ENCODE measurements at regions not wholly inside any gene's neighbourhood (a gene's known extent, or its start where the extent isn't known, plus 50 kb on each side); places are given as distances from the start of the nearest gene placed in this dataset.

DNA sequence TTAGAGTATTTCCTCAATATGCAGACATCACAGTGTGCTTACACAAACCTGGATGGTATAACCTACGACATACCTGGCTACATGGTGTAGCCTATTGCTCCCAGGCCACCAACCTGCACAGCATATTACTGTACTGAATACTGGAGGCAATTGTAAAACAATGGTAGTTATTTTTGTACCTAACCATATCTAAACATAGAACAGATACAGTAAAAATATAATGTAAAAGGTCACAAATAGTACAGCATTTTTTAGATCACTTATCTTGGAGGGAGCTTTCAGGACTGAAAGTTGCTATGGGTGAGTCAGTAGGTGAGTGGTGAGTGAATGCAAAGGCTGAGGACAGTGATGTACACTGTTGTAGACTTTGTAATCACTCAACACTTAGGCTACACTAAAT lies 492.3 kb downstream of the MRPL39 start:
- H3K4me1 ChIP-seq (ENCODE audit: low read depth, poor library complexity, severe bottlenecking): no peaks in the 10 kb centered on the region
- no peak overlapping the region for H3K27ac ChIP-seq
- no peak overlapping the region for H2AFZ ChIP-seq (ENCODE audit: low read depth)
- H3K36me3 ChIP-seq (ENCODE audit: insufficient read depth): no peaks in the 10 kb centered on the region
- H3K4me2 ChIP-seq: no peak overlapping the region
- no peaks in the 10 kb centered on the region for H3K27me3 ChIP-seq (ENCODE audit: insufficient read depth, low read depth)
- no peaks in the 10 kb centered on the region for H4K20me1 ChIP-seq (ENCODE audit: insufficient read depth)
- TF ChIP-seq, protein P1, sequence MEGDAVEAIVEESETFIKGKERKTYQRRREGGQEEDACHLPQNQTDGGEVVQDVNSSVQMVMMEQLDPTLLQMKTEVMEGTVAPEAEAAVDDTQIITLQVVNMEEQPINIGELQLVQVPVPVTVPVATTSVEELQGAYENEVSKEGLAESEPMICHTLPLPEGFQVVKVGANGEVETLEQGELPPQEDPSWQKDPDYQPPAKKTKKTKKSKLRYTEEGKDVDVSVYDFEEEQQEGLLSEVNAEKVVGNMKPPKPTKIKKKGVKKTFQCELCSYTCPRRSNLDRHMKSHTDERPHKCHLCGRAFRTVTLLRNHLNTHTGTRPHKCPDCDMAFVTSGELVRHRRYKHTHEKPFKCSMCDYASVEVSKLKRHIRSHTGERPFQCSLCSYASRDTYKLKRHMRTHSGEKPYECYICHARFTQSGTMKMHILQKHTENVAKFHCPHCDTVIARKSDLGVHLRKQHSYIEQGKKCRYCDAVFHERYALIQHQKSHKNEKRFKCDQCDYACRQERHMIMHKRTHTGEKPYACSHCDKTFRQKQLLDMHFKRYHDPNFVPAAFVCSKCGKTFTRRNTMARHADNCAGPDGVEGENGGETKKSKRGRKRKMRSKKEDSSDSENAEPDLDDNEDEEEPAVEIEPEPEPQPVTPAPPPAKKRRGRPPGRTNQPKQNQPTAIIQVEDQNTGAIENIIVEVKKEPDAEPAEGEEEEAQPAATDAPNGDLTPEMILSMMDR (conservative IDR thresholded peaks at IDR 0.05; ENCODE audit: low read depth, low read length): no peak
- H3K9ac ChIP-seq: no peak overlapping the region
- no peaks in the 10 kb centered on the region for H3K79me2 ChIP-seq (ENCODE audit: insufficient read depth, low read depth)
- no peak overlapping the region for H3K4me3 ChIP-seq (IDR thresholded peaks at IDR 0.05; ENCODE audit: insufficient read depth, low read depth, low read length)

DNA sequence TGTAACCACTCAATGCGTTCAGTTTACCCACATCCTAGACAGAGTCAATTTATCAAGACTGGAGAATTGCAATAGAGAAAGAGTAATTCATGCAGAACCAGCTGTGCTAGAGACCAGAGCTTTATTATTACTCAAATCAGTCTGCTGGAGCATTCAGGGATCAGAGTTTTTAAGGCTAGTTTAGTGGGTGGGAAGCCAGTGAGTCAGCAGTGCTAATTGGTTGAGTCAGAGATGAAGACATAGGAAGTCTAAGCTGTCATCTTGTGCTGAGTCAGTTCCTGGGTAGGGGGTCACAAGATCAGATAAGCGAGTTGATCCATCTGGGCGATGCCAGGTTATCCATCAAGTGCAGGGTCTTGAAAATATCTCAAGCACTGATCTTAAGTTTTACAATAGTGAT lies 499.6 kb downstream of the MRPL39 start:
- H3K36me3 ChIP-seq (ENCODE audit: insufficient read depth): no peaks in the 10 kb centered on the region
- no peaks in the 10 kb centered on the region for H4K20me1 ChIP-seq (ENCODE audit: insufficient read depth)
- H3K9ac ChIP-seq: no peak overlapping the region
- H3K4me1 ChIP-seq (ENCODE audit: low read depth, poor library complexity, severe bottlenecking): no peaks in the 10 kb centered on the region
- H2AFZ ChIP-seq (ENCODE audit: low read depth): no peak overlapping the region
- TF ChIP-seq, protein P1 (conservative IDR thresholded peaks at IDR 0.05; ENCODE audit: low read depth, low read length): no peak
- H3K4me3 ChIP-seq (IDR thresholded peaks at IDR 0.05; ENCODE audit: insufficient read depth, low read depth, low read length): no peak overlapping the region
- no peak overlapping the region for H3K4me2 ChIP-seq
- H3K27me3 ChIP-seq (ENCODE audit: insufficient read depth, low read depth): no peaks in the 10 kb centered on the region
- no peak overlapping the region for H3K27ac ChIP-seq
- no peaks in the 10 kb centered on the region for H3K79me2 ChIP-seq (ENCODE audit: insufficient read depth, low read depth)

DNA sequence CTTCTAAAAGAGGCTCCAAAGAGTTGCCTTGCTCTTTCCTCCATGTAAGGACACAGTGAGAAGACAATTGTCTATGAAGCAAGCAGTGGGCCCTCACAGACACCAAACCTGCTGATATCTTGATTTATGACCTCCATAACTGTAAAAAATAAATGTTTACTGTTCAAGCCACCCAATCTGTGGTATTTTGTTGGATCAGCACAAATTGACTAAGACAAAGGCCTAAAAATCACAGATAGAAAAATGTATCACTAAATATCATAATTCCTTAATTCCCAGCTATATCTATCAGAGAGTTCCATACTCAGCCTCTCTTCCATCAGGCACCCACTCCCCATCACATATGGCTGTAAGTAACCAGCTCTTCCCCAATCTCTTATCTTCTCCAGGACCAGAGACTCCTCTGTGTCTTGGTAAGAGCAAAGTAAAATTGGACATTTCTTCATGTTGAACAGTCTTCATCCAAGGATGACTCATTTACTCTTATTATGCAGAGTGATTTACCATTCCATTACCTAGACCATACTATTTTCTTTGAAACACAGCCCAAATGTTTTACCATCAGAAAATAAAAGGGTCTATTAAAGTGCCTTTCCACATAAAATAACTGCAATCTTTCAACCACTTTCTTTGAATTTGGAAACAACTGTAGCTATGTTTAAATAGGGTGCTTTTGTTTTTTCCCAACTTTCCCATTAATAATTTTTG lies 503.6 kb downstream of the MRPL39 start:
- H3K36me3 ChIP-seq (ENCODE audit: insufficient read depth): no peaks in the 10 kb centered on the region
- no peaks in the 10 kb centered on the region for H3K79me2 ChIP-seq (ENCODE audit: insufficient read depth, low read depth)
- no peak overlapping the region for H3K9ac ChIP-seq
- no peak overlapping the region for H2AFZ ChIP-seq (ENCODE audit: low read depth)
- H3K27ac ChIP-seq: no peak overlapping the region
- H3K4me1 ChIP-seq (ENCODE audit: low read depth, poor library complexity, severe bottlenecking): no peaks in the 10 kb centered on the region
- no peaks in the 10 kb centered on the region for H3K27me3 ChIP-seq (ENCODE audit: insufficient read depth, low read depth)
- no peaks in the 10 kb centered on the region for H4K20me1 ChIP-seq (ENCODE audit: insufficient read depth)
- H3K4me2 ChIP-seq: no peak overlapping the region
- H3K4me3 ChIP-seq (IDR thresholded peaks at IDR 0.05; ENCODE audit: insufficient read depth, low read depth, low read length): no peak overlapping the region
- TF ChIP-seq, protein P1 (conservative IDR thresholded peaks at IDR 0.05; ENCODE audit: low read depth, low read length): no peak

DNA sequence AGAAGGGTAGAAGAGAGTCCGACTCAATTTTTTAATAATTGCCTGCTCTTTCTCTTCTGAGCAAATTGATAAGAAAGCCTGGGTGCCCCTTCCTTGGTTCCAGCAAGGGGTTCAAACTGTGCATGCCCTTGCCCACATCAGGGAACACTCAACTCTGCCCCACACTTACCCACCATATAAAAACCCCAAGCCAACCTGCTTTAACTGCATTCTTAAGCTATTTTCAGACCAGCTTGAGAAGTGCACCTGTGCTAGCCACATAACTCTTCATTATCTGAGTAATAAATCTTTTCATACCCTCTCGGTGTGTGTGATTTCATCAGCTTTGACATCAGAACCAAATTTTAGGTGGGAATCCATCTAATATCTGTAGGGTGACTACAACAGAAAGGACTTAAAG lies 509.6 kb downstream of the MRPL39 start:
- Histone ChIP-seq H3K4me3 (IDR thresholded peaks at IDR 0.05; ENCODE audit: insufficient read depth, low read depth, low read length) (no peak overlapping the region), H3K27me3 (ENCODE audit: insufficient read depth, low read depth) (no peaks in the 10 kb centered on the region), H3K4me2 (no peak overlapping the region), H3K27ac (no peak overlapping the region), H3K36me3 (ENCODE audit: insufficient read depth) (peaks cover 3% of the 10 kb centered on the region; the same call in 1 of the 2 replicates), H2AFZ (ENCODE audit: low read depth) (no peak overlapping the region), H3K4me1 (ENCODE audit: low read depth, poor library complexity, severe bottlenecking) (peaks cover 13% of the 10 kb centered on the region), H4K20me1 (ENCODE audit: insufficient read depth) (no peaks in the 10 kb centered on the region), H3K79me2 (ENCODE audit: insufficient read depth, low read depth) (no peaks in the 10 kb centered on the region), H3K9ac (no peak overlapping the region)
- TF ChIP-seq, protein P1 (conservative IDR thresholded peaks at IDR 0.05; ENCODE audit: low read depth, low read length): no peak
